Astrocyte of the spinal cord (primary cell): ENCODE measurements at regions not wholly inside any gene's neighbourhood (a gene's known extent, or its start where the extent isn't known, plus 50 kb on each side); places are given as distances from the start of the nearest gene placed in this dataset.

Experiments
- DNase-seq: peaks from one replicate; pipeline ENCODE4 v3.0.0; 2011; ENCODE audit warnings: low read depth, low spot score
- H3K4me3 ChIP-seq: 2 replicates; pipeline ENCODE4 v1.5.1; 2011; ENCODE audit warnings: low read depth, mild to moderate bottlenecking, low read length, moderate library complexity
- CTCF ChIP-seq: IDR thresholded peaks from 2 replicates; pipeline ENCODE4 v1.5.1; 2012; ENCODE audit warnings: low read depth, mild to moderate bottlenecking, low read length, inconsistent platforms
- in situ Hi-C: cut with HindIII; loops from 2 replicates; pipeline ENCODE4 v1.10.0; 2017; ENCODE audit warnings: low sequenced_read_pairs

- TF ChIP-seq CTCF, result no peak
- in situ Hi-C loops, result no loop called here
- no peak for DNase-seq
- no peak overlapping the region for H3K4me3 ChIP-seq
These were observed 724.4 kb upstream of the ARRDC4 start for GRCh38 chr15:97236140-97236539.

- TF ChIP-seq CTCF, result no peak
- no peak for DNase-seq
- in situ Hi-C loops, result no loop called here
These were observed 723.3 kb upstream of the ARRDC4 start for GRCh38 chr15:97237160-97237559.

GRCh38 chr15:97248376-97248775, 712.1 kb upstream of the ARRDC4 start:
- TF ChIP-seq CTCF, result no peak
- no peak overlapping the region for H3K4me3 ChIP-seq
- DNase-seq, result peak; percentile 0
- in situ Hi-C loops, result no loop called here

More at GRCh38 chr15:97237160-97237559, 723.3 kb upstream of the ARRDC4 start:
- H3K4me3 ChIP-seq, result no peak overlapping the region

GRCh38 chr15:97259943-97260342, 700.6 kb upstream of the ARRDC4 start:
- DNase-seq, result no peak
- no peak overlapping the region for H3K4me3 ChIP-seq
- in situ Hi-C loops, result no loop called here
- no peak for TF ChIP-seq CTCF

- in situ Hi-C loops, result no loop called here
- no peak overlapping the region for H3K4me3 ChIP-seq
- DNase-seq, result no peak
- TF ChIP-seq CTCF, result no peak
These were observed 659.3 kb upstream of the ARRDC4 start for GRCh38 chr15:97301166-97301565.

GRCh38 chr15:97316362-97316761, 644.1 kb upstream of the ARRDC4 start:
- DNase-seq, result no peak
- in situ Hi-C loops, result no loop called here
- no peak overlapping the region for H3K4me3 ChIP-seq
- no peak for TF ChIP-seq CTCF

GRCh38 chr15:97317163-97317562, 643.3 kb upstream of the ARRDC4 start:
- in situ Hi-C loops, result no loop called here
- DNase-seq, result no peak
- no peak for TF ChIP-seq CTCF
- H3K4me3 ChIP-seq, result no peak overlapping the region
